WTC11 (cell line): ENCODE measurements at regions not wholly inside any gene's neighbourhood (a gene's known extent, or its start where the extent isn't known, plus 50 kb on each side); places are given as distances from the start of the nearest gene placed in this dataset.

Experiments used
- ATAC-seq: fragments of 200-7000 bp; cut with Tn5 transposase; 2 replicates; pipeline ENCODE4 v1.10.0; 2021; ENCODE audit warnings: mild to moderate bottlenecking, moderate library complexity
- CTCF ChIA-PET: fragments of 300-600 bp; sonication (Branson Sonifier 250); formaldehyde crosslinking; loops from one replicate; lab custom pipeline; 2021; ENCODE audit warnings: antibody characterized with exemption; lab: Charles Lee
- POLR2A ChIA-PET: fragments of 350-600 bp; sonication (Branson Sonifier 250); formaldehyde crosslinking; loops from one replicate; lab custom pipeline; 2021; ENCODE audit warnings: antibody characterized with exemption; lab: Charles Lee
- DNase-seq: peaks from one replicate; pipeline ENCODE4 v3.0.0; 2021; ENCODE audit warnings: low spot score
- H3K27ac Mint-ChIP-seq: 2 replicates; pipeline ENCODE4 v1.8.0; 2021; ENCODE audit warnings: mixed read lengths
- H3K27me3 Mint-ChIP-seq: 2 replicates; pipeline ENCODE4 v1.8.0; 2021; ENCODE audit warnings: low read depth, mild to moderate bottlenecking, moderate library complexity, mixed read lengths
- H3K36me3 Mint-ChIP-seq: 2 replicates; pipeline ENCODE4 v1.8.0; 2021; ENCODE audit warnings: mixed read lengths
- H3K4me1 Mint-ChIP-seq: 2 replicates; pipeline ENCODE4 v1.8.0; 2022; ENCODE audit warnings: mixed read lengths
- H3K4me3 Mint-ChIP-seq: 2 replicates; pipeline ENCODE4 v1.8.0; 2021; ENCODE audit warnings: mild to moderate bottlenecking, moderate library complexity, mixed read lengths
- H3K9me3 Mint-ChIP-seq: 2 replicates; pipeline ENCODE4 v1.8.0; 2021; ENCODE audit warnings: mixed read lengths
- AR ChIP-seq: fragments of 250-450 bp; sonication (Bioruptor Pico); IDR thresholded peaks from 2 replicates; pipeline ENCODE4 v1.9.0; 2021; ENCODE audit warnings: mild to moderate bottlenecking
- ARID4B ChIP-seq: sonication (generic); formaldehyde crosslinking; IDR thresholded peaks from 2 replicates; pipeline ENCODE4 v1.8.0; 2023; ENCODE audit warnings: missing genetic modification reagents, mild to moderate bottlenecking, borderline replicate concordance
- ATF1 ChIP-seq: sonication (generic); formaldehyde crosslinking; IDR thresholded peaks from 2 replicates; pipeline ENCODE4 v1.8.1; 2023; ENCODE audit warnings: mild to moderate bottlenecking, moderate library complexity, missing genetic modification reagents
- ATF6 ChIP-seq: sonication (generic); formaldehyde crosslinking; IDR thresholded peaks from 2 replicates; pipeline ENCODE4 v1.8.1; 2023; ENCODE audit warnings: mild to moderate bottlenecking, missing genetic modification reagents
- ELF4 ChIP-seq: sonication (generic); formaldehyde crosslinking; IDR thresholded peaks from 2 replicates; pipeline ENCODE4 v1.8.1; 2022; ENCODE audit warnings: low read depth, mild to moderate bottlenecking, moderate library complexity, missing genetic modification reagents
- PREB ChIP-seq: sonication (generic); formaldehyde crosslinking; IDR thresholded peaks from 2 replicates; pipeline ENCODE4 v1.8.1; 2022; ENCODE audit warnings: mild to moderate bottlenecking, missing genetic modification reagents, moderate library complexity, borderline replicate concordance
- RELA ChIP-seq: sonication (generic); formaldehyde crosslinking; IDR thresholded peaks from 2 replicates; pipeline ENCODE4 v1.8.1; 2022; ENCODE audit warnings: missing genetic modification reagents, mild to moderate bottlenecking, borderline replicate concordance
- TEAD4 ChIP-seq: sonication (generic); formaldehyde crosslinking; IDR thresholded peaks from 2 replicates; pipeline ENCODE4 v1.8.0; 2022; ENCODE audit warnings: mild to moderate bottlenecking, missing genetic modification reagents
- ZBTB21 ChIP-seq: sonication (generic); formaldehyde crosslinking; IDR thresholded peaks from 2 replicates; pipeline ENCODE4 v1.8.1; 2023; ENCODE audit warnings: mild to moderate bottlenecking, missing genetic modification reagents, borderline replicate concordance
- ZNF138 ChIP-seq: sonication (generic); formaldehyde crosslinking; conservative IDR thresholded peaks from 2 replicates; pipeline ENCODE4 v1.8.1; 2022; ENCODE audit warnings: mild to moderate bottlenecking, moderate library complexity, missing genetic modification reagents
- ZNF232 ChIP-seq: sonication (generic); formaldehyde crosslinking; IDR thresholded peaks from 2 replicates; pipeline ENCODE4 v1.8.0; 2022; ENCODE audit warnings: mild to moderate bottlenecking, missing genetic modification reagents
- ZNF263 ChIP-seq: sonication (generic); formaldehyde crosslinking; IDR thresholded peaks from 2 replicates; pipeline ENCODE4 v1.8.1; 2022; ENCODE audit warnings: low read depth, mild to moderate bottlenecking, moderate library complexity, missing genetic modification reagents
- ZNF281 ChIP-seq: sonication (generic); formaldehyde crosslinking; IDR thresholded peaks from 2 replicates; pipeline ENCODE4 v1.8.0; 2023; ENCODE audit warnings: mild to moderate bottlenecking, missing genetic modification reagents
- TF ChIP-seq, protein P1 (sequence below): sonication (generic); formaldehyde crosslinking; IDR thresholded peaks from 2 replicates; pipeline ENCODE4 v1.8.0; 2022; ENCODE audit warnings: mild to moderate bottlenecking, missing genetic modification reagents
- TF ChIP-seq, protein P2 (sequence below): sonication (generic); formaldehyde crosslinking; IDR thresholded peaks from 2 replicates; pipeline ENCODE4 v1.8.0; 2022; ENCODE audit warnings: missing genetic modification reagents
- TF ChIP-seq, protein P3 (sequence below): sonication (generic); formaldehyde crosslinking; IDR thresholded peaks from 2 replicates; pipeline ENCODE4 v1.8.0; 2023; ENCODE audit warnings: missing genetic modification reagents
- TF ChIP-seq, protein P4 (sequence below): sonication (generic); formaldehyde crosslinking; IDR thresholded peaks from 2 replicates; pipeline ENCODE4 v1.8.0; 2022; ENCODE audit warnings: mild to moderate bottlenecking, missing genetic modification reagents

DNA sequence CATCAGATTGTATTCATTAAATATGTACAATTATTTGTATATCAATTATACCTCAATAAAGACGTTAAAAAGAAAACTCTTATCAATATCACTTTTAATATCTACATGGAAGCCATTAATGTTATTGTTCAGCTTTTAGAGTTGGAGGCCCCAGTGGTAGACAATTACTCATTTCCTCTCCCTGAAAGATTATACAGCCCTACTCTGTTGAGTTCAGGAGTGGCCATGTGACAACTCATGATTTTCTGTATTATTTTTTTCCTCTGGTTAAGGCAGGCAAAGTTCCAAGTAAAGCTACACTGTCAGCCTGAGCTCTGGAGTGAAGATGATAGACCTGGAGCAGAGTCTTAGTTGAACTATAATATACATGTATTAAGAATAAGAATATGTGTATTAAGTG is 247.9 kb upstream of the B3GALT2 start:
- ChIA-PET POLR2A (no interaction called here), CTCF (no interaction called here)
- Mint-ChIP-seq H3K4me3 (no peak overlapping the region), H3K4me1 (no peaks in the 10 kb centered on the region), H3K9me3 (peaks cover 67% of the 10 kb centered on the region), H3K27me3 (0 out of 2 replicates have a peak, but pooled peaks cover 3% of the 10 kb centered on the region), H3K27ac (no peak overlapping the region), H3K36me3 (peaks cover 40% of the 10 kb centered on the region)
- DNase-seq (no peak), ATAC-seq (no peak)
- TF ChIP-seq AR (CRISPR knock-in tag) (no peak), PREB (CRISPR knock-in tag) (no peak), ELF4 (no peak), ATF6 (CRISPR knock-in tag) (no peak), ZBTB21 (CRISPR knock-in tag) (no peak), RELA (no peak), ATF1 (CRISPR knock-in tag) (no peak), ZNF263 (CRISPR knock-in tag) (no peak), ZNF138 (CRISPR knock-in tag) (no peak), ARID4B (CRISPR knock-in tag) (no peak), ZNF232 (CRISPR knock-in tag) (no peak), TEAD4 (no peak), ZNF281 (CRISPR knock-in tag) (no peak)
- TF ChIP-seq, protein P1, sequence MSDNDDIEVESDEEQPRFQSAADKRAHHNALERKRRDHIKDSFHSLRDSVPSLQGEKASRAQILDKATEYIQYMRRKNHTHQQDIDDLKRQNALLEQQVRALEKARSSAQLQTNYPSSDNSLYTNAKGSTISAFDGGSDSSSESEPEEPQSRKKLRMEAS (CRISPR knock-in tag) = no peak
- TF ChIP-seq, protein P2, sequence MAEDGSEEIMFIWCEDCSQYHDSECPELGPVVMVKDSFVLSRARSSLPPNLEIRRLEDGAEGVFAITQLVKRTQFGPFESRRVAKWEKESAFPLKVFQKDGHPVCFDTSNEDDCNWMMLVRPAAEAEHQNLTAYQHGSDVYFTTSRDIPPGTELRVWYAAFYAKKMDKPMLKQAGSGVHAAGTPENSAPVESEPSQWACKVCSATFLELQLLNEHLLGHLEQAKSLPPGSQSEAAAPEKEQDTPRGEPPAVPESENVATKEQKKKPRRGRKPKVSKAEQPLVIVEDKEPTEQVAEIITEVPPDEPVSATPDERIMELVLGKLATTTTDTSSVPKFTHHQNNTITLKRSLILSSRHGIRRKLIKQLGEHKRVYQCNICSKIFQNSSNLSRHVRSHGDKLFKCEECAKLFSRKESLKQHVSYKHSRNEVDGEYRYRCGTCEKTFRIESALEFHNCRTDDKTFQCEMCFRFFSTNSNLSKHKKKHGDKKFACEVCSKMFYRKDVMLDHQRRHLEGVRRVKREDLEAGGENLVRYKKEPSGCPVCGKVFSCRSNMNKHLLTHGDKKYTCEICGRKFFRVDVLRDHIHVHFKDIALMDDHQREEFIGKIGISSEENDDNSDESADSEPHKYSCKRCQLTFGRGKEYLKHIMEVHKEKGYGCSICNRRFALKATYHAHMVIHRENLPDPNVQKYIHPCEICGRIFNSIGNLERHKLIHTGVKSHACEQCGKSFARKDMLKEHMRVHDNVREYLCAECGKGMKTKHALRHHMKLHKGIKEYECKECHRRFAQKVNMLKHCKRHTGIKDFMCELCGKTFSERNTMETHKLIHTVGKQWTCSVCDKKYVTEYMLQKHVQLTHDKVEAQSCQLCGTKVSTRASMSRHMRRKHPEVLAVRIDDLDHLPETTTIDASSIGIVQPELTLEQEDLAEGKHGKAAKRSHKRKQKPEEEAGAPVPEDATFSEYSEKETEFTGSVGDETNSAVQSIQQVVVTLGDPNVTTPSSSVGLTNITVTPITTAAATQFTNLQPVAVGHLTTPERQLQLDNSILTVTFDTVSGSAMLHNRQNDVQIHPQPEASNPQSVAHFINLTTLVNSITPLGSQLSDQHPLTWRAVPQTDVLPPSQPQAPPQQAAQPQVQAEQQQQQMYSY (CRISPR knock-in tag) = no peak
- TF ChIP-seq, protein P3, sequence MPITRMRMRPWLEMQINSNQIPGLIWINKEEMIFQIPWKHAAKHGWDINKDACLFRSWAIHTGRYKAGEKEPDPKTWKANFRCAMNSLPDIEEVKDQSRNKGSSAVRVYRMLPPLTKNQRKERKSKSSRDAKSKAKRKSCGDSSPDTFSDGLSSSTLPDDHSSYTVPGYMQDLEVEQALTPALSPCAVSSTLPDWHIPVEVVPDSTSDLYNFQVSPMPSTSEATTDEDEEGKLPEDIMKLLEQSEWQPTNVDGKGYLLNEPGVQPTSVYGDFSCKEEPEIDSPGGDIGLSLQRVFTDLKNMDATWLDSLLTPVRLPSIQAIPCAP (CRISPR knock-in tag) = no peak
- TF ChIP-seq, protein P4, sequence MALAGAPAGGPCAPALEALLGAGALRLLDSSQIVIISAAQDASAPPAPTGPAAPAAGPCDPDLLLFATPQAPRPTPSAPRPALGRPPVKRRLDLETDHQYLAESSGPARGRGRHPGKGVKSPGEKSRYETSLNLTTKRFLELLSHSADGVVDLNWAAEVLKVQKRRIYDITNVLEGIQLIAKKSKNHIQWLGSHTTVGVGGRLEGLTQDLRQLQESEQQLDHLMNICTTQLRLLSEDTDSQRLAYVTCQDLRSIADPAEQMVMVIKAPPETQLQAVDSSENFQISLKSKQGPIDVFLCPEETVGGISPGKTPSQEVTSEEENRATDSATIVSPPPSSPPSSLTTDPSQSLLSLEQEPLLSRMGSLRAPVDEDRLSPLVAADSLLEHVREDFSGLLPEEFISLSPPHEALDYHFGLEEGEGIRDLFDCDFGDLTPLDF (CRISPR knock-in tag) = no peak
